ENCODE measurements at regions not wholly inside any gene's neighbourhood (a gene's known extent, or its start where the extent isn't known, plus 50 kb on each side); places are given as distances from the start of the nearest gene placed in this dataset.
"Not testable (repeated sequence)": the region's sequence is repeated elsewhere in the genome, so short reads cannot be mapped to it uniquely, and the experiment has no call there.

DNA sequence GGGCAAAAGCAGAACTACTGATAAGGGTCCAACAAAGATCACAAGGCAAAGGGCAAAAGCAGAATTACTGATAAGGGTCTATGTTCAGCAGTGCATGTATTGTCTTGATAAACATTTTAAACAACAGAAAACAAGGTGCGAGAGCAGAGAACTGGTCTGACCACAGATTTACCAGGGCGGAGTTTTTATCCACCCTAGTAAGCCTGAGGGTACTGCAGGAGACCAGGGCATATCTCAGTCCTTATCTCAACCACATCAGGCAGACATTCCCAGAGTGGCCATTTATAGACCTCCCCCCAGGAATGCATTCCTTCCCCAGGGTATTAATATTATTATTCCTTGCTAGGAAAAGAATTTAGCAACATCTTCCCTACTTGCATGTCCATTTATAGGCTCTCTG, 138.2 kb upstream of the EDNRB start:
- not testable (repeated sequence) for TF ChIP-seq EP300, POLR2A (IDR thresholded peaks at IDR 0.05)
